Tongue (tissue), 1 donor: ENCODE measurements at regions not wholly inside any gene's neighbourhood (a gene's known extent, or its start where the extent isn't known, plus 50 kb on each side); places are given as distances from the start of the nearest gene placed in this dataset.
A peak's percentile ranks its signal among the peaks of the same experiment; 100 is the strongest.

ENCODE experiments used
- DNase-seq: peaks from one replicate; pipeline ENCODE4 v3.0.0-alpha.2; 2015

DNA sequence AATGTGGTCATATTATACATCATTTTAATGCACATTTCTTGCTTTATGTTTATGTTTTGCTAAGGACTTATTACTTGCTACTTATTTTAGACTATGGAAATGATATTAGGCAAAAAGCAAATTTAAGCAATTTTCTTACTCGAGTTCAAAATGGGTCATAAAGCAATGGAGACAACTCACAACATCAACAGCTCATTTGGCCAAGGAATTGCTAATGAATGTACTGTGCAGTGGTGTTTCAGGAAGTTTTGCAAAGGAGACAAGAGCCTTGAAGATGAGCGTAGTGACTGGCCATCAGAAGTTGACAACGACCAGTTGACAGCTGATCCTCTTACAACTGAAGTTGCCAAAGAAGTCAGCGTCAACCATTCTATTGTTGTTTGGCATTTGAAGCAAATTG lies 831.8 kb upstream of the SEL1L start:
- no peak for DNase-seq

DNA sequence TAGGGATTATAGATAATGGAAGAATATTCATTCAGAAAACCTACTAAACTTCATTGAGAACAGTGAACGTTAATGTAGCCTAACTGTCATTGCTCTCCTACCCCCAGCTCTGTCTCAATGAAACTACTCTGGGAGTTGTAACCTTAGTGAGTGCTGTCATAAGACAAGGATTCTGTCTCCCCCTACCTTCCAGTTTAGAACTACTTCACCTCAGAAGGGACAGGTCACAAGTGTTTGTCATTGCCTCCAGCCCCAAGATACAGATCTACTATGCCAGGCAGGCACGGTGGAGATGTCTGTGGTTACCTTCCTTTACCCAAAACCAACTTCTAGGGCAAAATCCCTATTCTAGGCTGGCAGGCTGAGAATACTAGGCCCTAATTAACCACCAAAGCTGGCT lies 833.1 kb upstream of the SEL1L start:
- no peak for DNase-seq

DNA sequence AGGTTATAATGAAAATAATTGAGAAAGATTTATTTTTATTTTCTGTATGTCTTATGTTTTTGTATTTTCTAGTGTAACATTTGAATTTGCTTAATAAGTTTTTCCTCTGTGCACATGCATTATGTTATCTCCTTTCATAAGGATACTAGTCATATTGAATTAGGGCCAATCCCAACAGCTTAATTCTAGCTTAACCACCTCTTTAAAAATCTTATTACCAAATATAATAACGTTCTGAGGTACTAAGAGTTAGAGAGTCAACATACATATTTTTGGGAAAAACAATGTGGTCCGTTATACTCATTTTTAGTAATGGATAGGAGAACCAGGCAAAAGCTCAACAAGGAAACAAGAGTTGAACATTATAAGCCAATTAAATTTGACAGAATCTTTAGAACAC lies 845.6 kb upstream of the SEL1L start:
- DNase-seq = no peak

DNA sequence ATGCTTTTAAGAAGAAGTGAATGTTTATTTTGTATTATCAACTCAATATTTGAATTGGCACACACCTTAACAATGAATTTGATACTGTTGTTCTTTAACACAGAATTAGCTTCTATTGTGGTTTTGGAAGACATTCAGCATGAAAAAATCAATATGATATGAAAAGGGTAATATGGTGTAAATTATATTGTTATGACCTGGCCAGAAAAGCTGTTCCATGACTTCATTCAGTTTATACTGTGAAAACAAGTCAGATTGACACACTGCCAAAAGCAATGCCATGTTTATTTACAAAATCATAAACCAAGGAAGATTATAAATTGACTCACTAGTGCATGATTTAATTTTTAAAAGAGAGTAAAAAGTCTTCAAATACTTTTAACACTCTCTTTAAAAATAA lies 851.4 kb upstream of the SEL1L start:
- peak; percentile 10 for DNase-seq

DNA sequence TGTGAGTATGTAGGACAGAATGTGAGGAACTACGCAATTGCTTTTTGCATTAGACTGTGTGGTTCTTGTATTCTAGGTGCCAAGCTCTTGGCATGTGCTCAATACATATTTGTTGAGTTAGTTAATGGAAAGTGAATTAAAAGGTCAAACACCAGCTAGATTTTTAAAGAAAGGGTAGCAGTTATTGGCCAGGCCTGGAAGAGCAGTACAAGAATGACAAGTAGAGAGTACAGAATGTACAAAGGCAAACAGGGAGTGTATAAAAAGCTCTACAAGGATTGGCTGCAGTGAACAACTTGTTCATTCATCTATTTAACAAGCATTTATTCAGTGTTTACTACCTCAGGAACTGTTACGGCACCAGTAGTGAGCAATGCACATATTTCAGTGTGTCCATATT lies 854.0 kb upstream of the SEL1L start:
- DNase-seq = no peak

DNA sequence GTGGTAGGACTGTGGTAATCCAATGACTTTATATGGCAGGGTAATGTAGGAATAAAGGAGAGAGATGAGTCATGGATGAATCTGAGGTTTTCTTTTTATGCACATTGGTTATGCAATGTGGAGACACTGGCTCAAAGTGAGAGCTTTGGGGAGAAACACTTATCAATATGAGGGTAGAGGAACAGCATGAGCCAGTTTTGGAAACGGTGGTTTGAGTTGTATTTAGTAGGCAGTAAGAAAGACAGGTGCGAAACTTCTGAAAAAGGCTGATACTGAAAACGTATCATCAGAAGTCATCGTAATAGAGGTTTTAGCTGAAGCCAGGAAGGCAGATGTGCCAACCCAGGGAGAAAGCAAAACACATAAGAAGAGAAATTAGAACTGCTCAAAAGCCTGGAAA lies 854.8 kb upstream of the SEL1L start:
- DNase-seq = no peak

DNA sequence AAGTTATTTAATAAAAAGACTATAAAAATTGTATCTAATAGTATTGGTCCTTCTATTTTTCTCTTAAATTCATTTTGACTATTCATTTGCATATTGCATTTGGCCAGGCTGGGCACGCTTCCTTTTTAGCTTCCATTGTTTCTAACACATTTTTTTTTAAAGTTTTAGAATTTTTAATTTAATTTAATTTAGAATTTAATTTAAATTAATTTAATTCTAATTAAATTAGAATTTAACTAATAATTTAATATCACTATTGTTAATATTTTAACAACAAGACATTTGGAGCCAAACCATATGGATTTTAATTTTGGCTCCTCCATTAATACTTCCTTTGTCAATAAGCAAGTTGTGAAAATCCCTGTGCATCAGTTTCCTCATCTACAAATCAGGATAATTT lies 856.9 kb upstream of the SEL1L start:
- no peak for DNase-seq

DNA sequence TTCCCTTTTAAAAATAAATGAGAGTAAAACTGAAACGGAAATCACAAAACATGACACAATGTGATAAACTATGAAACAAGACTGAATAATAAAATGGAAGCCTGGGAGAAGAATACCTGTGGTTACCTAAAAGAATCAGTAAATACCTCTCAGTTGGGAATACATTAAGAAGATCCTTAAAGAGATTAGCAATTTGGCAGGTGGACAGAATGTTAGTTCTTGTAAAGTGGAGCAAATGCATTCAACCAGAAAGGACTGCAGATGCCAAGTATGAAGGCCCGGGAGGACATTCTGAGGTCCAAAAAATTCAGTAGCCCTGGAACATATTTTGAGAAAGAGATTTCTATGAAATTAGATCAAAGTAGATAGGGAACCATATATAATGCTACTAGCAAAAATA lies 861.3 kb upstream of the SEL1L start:
- DNase-seq = no peak

DNA sequence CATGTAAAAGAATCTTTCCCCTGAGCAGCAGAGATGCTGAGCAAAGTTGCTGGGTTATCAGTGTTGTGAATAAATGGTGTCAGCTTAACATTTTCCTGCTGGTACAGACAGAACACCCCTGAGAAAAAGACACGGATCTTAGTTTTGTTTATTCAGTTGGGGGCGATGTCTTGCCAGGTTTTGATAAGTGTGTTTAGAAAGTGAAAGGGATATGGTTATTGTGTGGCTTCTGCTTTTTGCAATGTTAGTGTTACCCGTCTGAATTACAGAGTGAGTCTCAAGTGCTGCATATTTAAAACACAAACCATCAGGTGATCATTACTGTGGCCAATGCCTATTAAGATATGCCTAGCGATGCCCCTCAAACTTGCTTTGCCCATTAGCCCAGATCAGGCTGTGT lies 864.6 kb upstream of the SEL1L start:
- DNase-seq = peak; percentile 18

DNA sequence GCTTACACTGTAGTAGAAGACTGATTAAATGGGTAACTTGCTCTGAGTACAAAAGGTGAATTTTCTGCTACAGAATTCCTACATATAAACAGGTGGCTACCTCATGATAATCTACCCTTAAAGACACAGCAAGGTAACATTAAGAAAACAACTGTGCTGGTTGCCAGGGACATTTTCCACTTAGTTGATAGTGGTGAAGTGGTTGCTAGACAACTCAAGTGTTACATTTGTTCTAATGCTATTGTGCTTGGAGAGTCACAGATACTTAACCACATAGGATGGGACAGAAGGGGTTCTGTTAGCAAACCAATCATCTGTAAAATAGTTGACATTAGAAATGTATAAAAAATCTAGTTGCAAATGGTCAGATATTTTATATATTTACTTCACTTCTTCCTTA lies 870.3 kb upstream of the SEL1L start:
- no peak for DNase-seq

DNA sequence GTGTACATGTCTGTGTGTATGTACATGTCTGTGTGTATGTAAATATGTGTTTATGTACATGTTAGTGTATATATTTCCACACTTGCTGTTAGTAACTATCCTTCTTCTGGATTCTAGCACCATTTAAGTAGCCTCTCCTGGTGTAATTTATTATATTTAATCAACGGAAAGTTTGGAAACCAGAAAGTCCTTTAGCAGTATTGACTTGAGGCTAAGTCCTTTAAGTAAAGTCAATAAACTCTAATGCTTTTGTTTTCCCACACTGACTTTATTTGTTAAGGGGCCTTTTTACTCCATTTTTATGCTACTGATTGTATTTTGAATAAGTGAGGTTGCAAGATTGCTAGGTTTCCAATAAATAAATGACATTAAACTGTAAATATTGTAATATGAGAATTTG lies 876.4 kb upstream of the SEL1L start:
- DNase-seq = no peak

DNA sequence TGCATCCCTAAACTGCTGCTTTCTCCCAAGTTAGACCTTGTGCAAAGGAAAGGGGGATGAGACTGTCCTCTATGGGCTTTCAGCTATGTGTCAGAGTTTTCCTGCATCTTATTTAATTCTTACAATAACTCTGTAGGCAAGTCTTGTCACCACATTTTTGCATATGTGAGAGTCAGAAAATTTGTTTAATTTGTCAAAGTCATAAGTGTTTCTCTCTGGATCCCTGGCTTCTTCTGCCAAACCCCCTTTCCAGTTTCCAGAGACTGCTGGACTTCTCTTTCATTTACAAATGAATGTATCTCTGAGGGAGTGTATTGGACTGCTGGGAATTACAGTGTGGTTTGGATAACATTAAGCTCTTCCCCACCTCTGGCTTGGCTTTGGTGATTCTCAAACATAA lies 877.6 kb upstream of the SEL1L start:
- DNase-seq = no peak

DNA sequence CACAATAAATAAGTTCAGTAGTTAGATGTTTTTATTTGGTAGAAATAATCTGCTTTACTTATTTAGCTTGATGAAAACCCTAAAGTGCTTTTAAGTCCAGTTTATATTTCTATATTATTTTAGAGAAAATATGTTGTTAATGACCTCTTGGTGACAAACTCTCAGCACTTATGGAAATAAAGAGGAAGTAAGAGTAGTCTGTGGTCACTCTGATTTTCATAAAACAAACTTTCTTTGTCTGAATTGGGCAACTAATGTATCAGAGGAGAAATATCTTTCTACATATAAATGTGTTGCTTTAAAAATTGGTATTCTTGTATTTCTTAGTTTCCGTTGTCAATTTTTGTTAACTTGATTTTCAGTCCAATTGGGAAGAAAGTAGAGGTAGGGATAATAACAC lies 878.9 kb upstream of the SEL1L start:
- DNase-seq = no peak

DNA sequence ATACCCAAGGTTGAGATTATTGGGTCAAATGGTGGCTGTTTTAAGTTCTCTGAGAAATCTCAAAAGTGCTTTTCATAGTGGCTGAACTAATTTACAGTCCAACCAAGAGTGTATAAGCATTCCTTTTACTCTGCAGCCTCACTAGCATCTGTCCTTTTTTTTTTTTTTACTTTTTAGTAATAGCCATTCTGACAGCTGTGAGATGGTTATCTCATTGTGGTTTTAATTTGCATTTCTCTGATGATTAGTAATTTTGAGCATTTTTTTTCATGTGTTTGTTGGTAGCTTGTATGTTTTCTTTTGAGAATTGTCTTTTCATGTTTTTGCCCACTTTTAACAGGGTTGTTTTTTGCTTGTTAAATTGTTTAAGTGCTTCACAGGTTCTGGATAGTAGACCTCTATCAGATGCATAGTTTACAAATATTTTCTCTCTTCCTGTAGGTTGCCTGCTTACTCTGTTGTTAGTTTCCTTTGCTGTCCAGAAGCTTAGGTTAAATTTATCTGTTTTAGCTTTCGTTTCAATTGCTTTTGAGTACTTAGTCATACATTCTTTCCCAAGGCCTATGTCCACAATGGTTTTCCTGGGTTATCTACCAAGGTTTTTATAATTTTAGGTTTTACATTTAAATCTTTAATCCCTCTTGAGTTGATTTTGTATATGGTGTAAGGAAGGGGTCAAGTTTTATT lies 881.3 kb upstream of the SEL1L start:
- no peak for DNase-seq

DNA sequence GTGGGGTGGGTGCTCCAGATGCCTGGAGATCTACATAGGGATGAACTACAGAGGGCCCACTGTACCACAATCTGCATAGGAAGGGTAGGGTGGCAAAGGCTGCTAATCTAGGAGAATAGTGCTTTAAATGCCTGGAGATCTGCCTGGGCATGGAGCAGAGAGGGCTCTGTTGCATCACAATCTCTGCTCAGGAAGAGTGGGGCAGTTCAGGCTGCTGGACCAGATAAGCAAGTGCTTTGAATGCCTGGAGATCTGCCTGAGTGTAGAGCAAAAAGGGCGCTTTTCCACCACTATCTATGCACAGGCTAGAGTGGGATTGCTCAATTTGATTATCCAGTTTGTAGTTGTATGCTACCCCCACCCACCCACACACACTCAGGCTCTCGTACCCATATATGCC lies 886.3 kb upstream of the SEL1L start:
- DNase-seq = no peak

DNA sequence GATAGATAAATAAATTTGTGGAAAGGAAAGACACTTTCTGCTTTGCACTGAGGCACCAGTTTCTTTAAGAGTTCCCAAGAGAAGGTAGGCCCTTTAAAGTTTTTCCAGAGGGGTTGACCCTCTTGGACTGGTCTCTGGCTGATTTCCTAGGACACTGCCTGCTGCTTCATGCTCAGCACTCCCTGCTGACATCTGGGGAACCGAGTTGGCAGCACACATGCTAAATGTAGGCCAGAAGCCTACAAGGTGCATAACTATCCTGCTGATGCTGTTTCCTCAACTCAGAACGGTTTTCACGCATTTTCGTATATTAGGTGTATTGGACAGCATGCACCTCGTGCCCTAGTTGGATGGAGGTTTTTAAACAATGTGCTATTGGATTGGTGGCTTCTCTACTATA lies 887.2 kb upstream of the SEL1L start:
- DNase-seq = no peak

DNA sequence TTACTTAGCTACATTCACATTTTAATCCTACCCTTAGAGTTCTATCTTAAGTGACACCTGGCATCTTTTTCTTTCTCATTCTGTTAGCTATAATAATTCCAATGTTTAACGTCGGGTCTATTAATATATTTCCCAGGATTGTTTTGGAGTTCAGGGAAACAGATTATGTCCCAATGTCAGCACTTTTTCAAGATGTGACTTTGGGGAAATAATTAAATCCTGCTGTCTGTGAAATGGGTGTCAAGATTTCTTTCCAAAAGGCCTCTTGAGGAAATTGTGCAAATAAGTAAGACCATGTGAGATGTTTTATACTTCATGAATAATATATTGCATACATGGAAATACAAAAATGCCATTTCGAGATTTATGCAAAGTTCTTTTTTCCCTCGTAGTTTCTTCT lies 887.6 kb upstream of the SEL1L start:
- no peak for DNase-seq

DNA sequence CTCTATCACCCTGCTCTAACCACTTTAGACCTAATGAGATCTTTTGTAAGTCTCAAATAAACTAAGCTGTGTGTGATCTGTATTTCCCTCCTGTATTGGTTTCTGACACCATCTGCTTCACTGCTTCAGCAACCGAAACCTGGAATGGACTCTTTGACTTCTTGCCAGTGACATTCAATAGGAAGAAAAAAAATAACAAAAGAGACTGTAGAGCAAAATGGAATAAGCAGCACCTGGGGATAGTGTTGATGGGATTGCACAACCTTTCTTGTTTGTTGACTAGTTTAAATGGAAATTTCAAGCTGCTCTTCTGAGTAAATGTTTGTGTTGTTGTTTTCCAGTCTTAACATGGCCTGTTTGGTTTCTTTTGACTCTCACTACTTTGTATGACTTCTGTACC lies 888.6 kb upstream of the SEL1L start:
- peak; percentile 36 for DNase-seq

DNA sequence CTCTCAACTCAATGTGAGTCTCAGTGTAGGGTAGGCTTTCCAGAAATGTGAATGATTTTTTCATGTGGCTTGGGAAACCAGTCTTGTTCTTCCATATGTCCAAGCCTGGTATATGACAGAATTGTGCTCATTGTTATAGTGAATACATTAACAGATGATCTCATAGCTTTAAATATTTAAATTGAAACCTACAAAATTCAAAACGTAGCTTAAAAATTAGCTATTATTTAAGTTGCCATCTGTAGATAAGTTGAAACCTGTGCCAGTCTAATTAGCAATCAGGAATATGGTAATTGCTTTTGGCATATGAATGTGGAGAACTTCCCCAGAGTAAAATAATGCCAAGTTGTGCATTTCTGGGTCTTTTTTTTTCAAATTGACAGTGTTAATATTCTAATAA lies 891.6 kb upstream of the SEL1L start:
- no peak for DNase-seq

DNA sequence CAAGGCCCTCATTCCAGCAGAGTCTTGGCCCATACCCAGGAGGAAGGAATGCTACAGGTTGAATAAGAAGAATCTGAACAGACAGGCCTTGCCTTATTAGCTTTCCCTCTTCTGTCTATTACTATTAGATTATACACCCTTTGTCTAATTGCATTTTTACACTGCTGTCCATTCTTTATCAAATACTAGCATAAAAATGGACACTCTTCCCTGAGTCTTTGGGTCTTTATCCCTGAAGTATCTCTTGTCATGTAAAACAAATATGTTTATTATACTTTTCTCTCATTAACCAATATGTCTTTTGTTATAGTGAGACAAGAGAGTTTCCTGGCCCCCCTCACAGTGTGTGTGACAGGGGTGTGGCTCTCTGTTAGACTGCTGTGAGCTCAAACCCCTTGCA lies 897.4 kb upstream of the SEL1L start:
- DNase-seq = no peak

DNA sequence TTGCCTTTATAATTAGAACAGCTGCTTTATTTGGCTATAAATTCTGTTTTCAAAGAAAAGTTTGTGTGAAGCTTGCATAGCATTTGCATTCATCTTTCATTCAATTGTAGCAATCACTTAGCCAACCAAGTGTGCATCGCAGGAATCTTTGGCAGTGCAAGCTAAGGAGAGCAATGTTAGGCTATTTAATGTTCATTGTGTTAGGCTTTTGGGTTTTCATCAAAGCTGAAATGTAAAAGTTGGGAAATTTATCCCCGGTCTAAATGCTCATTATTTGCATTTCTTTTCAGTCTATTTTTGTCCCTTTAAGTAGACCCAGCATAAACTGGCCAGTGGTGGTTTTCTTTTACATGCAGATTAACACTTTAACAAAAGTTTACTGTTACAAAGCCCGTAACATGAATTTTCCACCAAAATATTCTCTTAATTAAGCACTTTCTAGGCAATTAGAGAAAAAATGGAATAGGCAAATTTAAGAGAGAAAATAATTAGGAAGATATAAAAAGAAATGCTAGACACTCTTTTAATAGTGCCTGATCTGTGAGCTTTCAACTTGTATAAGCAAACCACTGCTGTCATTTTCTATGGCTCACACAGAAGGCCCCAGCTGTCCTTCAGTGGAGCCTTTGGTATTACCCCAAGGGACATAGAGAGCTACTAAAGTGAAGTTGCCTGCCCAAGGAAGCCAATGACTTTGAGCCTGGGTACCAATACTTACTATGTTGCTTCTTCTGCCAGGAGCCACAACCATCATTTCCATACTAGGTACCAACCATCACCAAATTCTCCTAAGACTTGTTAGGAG lies 898.9 kb upstream of the SEL1L start:
- no peak for DNase-seq

DNA sequence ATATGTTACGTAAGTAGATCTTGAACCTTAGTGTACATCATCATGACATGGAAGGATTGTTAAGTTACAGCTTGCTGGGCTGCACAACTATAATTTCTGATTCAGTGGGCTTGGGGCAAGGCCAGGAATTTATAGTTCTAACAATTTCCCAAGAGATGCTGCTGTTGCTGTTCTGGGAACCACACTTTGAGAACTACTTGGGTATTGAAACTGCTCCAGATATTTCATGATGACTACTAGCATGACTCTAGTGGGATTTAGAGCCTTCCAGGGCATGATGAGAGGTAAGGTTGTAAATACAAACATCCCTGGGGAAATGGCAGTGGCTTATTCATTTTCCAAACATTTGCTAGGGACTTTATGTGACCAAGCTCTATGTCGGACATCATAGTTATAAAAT lies 904.8 kb upstream of the SEL1L start:
- DNase-seq = no peak

DNA sequence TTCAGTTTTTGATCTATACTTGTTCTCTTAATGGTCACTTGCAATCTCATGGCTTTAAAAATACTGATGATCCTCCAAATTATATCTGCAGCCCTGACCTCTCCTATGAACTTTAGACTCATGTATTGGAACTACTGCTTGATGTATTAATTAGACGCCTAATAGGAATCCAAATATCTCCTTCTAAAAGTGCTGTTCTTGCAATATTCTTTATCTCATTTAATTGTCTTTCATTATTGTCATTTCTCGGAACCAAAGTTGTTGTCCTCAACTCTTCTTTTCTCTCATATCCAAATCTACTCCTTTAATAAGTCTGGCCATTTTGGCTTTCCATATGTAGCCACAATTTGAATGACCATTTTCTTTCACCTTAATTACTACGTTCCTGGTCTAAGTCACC lies 907.6 kb upstream of the SEL1L start:
- DNase-seq = no peak

DNA sequence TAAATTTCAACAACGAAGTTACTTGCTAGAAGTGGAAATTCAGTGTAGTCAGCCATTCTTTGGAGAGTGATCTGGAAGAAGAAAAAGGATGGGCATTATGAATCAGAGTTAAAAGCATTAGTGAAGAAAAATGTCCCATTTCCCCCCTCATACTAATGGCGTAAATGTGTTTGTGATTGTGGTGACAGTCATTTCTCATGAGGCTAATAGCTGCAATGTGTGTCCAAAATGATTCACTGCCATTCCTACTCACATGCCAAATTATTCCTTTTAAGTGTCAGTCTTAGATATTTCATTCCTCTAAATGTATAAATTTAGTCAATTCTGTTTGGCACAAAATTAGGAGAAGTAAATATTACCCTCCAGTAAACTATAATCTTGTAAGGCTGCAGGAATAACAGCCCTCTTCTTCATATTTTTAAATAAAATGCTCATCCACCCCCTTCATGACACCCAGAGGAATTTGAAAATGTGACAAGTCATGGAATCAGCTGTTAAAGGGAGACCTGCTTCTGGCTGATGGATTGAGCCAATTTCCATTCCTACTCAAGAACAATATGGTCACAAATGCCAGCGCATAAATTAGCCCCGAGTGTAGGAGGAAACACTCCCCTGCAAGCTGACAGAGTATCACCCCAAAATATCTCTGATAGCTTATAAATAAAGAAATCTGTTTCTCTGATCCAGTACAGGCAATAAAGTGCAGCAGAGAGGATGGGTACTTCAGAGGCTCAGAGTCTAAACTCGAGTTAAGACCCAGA lies 912.3 kb upstream of the SEL1L start:
- no peak for DNase-seq
